IPS-11a (cell line): ENCODE measurements at regions not wholly inside any gene's neighbourhood (a gene's known extent, or its start where the extent isn't known, plus 50 kb on each side); places are given as distances from the start of the nearest gene placed in this dataset.

ENCODE experiments used
- H3K4me3 ChIP-seq: one replicate; pipeline ENCODE4 v1.5.1; 2013; ENCODE audit warnings: low read depth, low read length, control low read depth

DNA sequence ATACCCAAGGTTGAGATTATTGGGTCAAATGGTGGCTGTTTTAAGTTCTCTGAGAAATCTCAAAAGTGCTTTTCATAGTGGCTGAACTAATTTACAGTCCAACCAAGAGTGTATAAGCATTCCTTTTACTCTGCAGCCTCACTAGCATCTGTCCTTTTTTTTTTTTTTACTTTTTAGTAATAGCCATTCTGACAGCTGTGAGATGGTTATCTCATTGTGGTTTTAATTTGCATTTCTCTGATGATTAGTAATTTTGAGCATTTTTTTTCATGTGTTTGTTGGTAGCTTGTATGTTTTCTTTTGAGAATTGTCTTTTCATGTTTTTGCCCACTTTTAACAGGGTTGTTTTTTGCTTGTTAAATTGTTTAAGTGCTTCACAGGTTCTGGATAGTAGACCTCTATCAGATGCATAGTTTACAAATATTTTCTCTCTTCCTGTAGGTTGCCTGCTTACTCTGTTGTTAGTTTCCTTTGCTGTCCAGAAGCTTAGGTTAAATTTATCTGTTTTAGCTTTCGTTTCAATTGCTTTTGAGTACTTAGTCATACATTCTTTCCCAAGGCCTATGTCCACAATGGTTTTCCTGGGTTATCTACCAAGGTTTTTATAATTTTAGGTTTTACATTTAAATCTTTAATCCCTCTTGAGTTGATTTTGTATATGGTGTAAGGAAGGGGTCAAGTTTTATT is 881.3 kb upstream of the SEL1L start:
- no peak overlapping the region for H3K4me3 ChIP-seq

DNA sequence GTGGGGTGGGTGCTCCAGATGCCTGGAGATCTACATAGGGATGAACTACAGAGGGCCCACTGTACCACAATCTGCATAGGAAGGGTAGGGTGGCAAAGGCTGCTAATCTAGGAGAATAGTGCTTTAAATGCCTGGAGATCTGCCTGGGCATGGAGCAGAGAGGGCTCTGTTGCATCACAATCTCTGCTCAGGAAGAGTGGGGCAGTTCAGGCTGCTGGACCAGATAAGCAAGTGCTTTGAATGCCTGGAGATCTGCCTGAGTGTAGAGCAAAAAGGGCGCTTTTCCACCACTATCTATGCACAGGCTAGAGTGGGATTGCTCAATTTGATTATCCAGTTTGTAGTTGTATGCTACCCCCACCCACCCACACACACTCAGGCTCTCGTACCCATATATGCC is 886.3 kb upstream of the SEL1L start:
- no peak overlapping the region for H3K4me3 ChIP-seq

DNA sequence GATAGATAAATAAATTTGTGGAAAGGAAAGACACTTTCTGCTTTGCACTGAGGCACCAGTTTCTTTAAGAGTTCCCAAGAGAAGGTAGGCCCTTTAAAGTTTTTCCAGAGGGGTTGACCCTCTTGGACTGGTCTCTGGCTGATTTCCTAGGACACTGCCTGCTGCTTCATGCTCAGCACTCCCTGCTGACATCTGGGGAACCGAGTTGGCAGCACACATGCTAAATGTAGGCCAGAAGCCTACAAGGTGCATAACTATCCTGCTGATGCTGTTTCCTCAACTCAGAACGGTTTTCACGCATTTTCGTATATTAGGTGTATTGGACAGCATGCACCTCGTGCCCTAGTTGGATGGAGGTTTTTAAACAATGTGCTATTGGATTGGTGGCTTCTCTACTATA is 887.2 kb upstream of the SEL1L start:
- H3K4me3 ChIP-seq, result no peak overlapping the region

DNA sequence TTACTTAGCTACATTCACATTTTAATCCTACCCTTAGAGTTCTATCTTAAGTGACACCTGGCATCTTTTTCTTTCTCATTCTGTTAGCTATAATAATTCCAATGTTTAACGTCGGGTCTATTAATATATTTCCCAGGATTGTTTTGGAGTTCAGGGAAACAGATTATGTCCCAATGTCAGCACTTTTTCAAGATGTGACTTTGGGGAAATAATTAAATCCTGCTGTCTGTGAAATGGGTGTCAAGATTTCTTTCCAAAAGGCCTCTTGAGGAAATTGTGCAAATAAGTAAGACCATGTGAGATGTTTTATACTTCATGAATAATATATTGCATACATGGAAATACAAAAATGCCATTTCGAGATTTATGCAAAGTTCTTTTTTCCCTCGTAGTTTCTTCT is 887.6 kb upstream of the SEL1L start:
- H3K4me3 ChIP-seq, result no peak overlapping the region

DNA sequence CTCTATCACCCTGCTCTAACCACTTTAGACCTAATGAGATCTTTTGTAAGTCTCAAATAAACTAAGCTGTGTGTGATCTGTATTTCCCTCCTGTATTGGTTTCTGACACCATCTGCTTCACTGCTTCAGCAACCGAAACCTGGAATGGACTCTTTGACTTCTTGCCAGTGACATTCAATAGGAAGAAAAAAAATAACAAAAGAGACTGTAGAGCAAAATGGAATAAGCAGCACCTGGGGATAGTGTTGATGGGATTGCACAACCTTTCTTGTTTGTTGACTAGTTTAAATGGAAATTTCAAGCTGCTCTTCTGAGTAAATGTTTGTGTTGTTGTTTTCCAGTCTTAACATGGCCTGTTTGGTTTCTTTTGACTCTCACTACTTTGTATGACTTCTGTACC is 888.6 kb upstream of the SEL1L start:
- H3K4me3 ChIP-seq, result no peak overlapping the region

DNA sequence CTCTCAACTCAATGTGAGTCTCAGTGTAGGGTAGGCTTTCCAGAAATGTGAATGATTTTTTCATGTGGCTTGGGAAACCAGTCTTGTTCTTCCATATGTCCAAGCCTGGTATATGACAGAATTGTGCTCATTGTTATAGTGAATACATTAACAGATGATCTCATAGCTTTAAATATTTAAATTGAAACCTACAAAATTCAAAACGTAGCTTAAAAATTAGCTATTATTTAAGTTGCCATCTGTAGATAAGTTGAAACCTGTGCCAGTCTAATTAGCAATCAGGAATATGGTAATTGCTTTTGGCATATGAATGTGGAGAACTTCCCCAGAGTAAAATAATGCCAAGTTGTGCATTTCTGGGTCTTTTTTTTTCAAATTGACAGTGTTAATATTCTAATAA is 891.6 kb upstream of the SEL1L start:
- H3K4me3 ChIP-seq, result no peak overlapping the region

DNA sequence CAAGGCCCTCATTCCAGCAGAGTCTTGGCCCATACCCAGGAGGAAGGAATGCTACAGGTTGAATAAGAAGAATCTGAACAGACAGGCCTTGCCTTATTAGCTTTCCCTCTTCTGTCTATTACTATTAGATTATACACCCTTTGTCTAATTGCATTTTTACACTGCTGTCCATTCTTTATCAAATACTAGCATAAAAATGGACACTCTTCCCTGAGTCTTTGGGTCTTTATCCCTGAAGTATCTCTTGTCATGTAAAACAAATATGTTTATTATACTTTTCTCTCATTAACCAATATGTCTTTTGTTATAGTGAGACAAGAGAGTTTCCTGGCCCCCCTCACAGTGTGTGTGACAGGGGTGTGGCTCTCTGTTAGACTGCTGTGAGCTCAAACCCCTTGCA is 897.4 kb upstream of the SEL1L start:
- no peak overlapping the region for H3K4me3 ChIP-seq

DNA sequence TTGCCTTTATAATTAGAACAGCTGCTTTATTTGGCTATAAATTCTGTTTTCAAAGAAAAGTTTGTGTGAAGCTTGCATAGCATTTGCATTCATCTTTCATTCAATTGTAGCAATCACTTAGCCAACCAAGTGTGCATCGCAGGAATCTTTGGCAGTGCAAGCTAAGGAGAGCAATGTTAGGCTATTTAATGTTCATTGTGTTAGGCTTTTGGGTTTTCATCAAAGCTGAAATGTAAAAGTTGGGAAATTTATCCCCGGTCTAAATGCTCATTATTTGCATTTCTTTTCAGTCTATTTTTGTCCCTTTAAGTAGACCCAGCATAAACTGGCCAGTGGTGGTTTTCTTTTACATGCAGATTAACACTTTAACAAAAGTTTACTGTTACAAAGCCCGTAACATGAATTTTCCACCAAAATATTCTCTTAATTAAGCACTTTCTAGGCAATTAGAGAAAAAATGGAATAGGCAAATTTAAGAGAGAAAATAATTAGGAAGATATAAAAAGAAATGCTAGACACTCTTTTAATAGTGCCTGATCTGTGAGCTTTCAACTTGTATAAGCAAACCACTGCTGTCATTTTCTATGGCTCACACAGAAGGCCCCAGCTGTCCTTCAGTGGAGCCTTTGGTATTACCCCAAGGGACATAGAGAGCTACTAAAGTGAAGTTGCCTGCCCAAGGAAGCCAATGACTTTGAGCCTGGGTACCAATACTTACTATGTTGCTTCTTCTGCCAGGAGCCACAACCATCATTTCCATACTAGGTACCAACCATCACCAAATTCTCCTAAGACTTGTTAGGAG is 898.9 kb upstream of the SEL1L start:
- H3K4me3 ChIP-seq, result no peak overlapping the region

DNA sequence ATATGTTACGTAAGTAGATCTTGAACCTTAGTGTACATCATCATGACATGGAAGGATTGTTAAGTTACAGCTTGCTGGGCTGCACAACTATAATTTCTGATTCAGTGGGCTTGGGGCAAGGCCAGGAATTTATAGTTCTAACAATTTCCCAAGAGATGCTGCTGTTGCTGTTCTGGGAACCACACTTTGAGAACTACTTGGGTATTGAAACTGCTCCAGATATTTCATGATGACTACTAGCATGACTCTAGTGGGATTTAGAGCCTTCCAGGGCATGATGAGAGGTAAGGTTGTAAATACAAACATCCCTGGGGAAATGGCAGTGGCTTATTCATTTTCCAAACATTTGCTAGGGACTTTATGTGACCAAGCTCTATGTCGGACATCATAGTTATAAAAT is 904.8 kb upstream of the SEL1L start:
- H3K4me3 ChIP-seq, result no peak overlapping the region

DNA sequence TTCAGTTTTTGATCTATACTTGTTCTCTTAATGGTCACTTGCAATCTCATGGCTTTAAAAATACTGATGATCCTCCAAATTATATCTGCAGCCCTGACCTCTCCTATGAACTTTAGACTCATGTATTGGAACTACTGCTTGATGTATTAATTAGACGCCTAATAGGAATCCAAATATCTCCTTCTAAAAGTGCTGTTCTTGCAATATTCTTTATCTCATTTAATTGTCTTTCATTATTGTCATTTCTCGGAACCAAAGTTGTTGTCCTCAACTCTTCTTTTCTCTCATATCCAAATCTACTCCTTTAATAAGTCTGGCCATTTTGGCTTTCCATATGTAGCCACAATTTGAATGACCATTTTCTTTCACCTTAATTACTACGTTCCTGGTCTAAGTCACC is 907.6 kb upstream of the SEL1L start:
- H3K4me3 ChIP-seq, result no peak overlapping the region

DNA sequence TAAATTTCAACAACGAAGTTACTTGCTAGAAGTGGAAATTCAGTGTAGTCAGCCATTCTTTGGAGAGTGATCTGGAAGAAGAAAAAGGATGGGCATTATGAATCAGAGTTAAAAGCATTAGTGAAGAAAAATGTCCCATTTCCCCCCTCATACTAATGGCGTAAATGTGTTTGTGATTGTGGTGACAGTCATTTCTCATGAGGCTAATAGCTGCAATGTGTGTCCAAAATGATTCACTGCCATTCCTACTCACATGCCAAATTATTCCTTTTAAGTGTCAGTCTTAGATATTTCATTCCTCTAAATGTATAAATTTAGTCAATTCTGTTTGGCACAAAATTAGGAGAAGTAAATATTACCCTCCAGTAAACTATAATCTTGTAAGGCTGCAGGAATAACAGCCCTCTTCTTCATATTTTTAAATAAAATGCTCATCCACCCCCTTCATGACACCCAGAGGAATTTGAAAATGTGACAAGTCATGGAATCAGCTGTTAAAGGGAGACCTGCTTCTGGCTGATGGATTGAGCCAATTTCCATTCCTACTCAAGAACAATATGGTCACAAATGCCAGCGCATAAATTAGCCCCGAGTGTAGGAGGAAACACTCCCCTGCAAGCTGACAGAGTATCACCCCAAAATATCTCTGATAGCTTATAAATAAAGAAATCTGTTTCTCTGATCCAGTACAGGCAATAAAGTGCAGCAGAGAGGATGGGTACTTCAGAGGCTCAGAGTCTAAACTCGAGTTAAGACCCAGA is 912.3 kb upstream of the SEL1L start:
- H3K4me3 ChIP-seq, result no peak overlapping the region

DNA sequence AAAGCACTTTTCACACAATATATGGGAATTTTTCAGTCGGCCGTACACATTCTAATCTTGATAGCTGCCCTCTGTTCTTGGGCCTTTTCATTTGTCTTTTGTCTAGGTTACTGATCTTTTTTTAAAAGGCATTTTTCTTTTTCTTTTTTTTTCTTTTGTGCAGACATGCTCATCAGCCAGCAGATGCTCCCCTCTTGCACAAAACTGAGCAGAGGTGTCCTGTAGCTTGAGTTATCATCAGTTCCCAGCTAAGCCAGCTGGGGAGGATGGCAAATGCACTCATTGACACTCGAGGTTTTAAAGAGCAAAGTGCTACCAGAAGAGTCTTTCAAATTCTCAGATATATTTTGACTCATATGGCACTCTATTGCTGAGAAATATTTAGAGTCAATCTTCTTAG is 913.9 kb upstream of the SEL1L start:
- no peak overlapping the region for H3K4me3 ChIP-seq

DNA sequence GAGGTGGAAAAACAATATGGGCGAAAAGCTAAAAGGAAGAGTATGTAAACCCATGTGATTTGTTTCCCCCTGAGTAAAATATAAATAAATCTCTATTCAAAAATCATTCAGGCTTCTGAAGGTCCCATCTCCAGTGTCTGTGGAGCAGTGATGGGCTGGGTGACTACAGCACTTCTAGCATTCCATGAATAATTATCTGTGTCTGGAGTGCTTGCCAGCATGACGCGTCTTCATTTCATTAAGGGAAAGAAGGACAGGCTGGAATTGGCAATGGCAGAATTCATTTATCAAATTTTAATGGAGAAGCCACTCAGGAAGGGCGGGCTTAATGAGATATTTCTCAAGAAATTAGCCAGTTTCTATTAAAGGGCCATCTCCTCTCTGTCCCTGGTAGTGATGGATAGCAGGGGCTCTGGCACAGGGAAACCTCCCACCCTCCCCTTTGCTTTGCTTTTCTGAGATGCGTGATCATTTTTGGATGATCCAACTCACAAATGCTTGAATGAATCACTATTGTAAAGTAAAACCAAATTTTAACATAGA is 916.3 kb upstream of the SEL1L start:
- no peak overlapping the region for H3K4me3 ChIP-seq

DNA sequence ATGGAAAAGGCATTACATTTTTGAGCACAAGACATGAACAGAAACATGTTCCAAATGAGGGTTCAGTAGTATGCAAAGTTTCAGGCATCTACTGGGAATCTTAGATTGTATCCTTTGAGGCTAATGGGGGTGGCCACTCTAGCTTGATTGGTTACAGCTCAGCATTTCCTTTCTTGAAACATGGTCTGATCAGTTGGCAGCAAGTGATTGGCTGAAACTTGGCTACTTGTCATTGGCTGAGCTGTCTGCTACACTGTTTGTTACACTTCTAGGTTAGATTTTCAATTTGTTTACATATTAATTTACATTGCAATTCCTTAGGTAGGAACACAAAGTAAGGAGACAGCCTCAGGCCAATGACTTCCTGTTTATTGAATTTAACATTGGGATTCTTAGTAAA is 918.0 kb upstream of the SEL1L start:
- H3K4me3 ChIP-seq, result no peak overlapping the region

DNA sequence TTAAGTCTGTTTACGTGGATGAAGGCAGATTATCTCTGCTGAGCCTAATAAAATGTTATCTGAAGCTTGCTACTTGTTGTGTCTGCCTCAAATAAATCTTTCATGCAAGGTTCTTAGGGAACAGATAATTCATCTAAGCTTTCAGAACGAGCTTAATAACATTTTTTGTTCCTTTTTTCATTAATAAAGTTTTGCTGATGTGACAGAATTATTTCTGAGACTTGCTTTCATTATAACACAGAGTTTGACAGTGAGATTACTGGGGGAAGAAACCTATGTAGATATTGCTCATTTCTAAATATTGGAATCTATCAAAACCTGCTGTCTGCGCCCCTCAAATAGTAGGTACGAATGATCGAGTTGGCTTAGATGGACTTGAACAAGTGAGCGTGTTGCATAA is 948.7 kb upstream of the SEL1L start:
- no peak overlapping the region for H3K4me3 ChIP-seq

DNA sequence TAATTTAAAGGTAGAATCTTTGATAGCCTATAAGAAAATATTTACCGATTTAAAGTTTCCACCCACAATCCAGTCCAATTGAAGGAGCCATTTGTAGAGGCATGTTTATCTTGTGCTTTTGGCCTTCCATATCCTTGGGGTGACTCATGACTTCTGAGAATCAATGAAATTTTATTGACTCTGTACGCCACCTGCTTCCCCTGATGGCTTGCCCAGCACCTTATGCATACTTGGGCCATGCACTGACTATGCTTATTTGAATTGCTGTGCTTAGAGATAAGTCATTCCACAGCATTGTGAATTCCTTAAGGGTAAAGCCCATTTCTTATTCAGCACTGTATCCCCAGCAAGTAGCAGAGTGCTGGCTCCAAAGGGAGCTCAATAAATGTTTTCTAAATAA is 954.8 kb upstream of the SEL1L start:
- no peak overlapping the region for H3K4me3 ChIP-seq

DNA sequence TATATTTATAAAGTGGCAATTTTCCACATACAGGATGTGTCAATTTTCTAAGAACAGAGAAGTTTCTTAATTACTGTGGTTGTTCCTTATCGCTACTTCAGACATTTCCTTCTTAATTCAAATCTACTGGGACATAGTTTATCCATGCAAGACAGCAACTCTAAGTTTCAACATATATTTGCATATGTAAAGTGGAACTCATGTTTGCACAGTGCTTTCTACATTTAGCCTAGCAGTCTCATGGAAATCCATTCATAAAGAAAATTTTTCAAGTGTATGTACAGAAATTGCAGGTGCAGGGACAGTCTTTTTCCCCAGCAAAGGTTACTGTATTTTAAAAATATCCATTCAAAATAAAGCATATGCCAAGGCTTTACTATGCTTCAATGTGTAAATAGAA is 956.7 kb upstream of the SEL1L start:
- H3K4me3 ChIP-seq, result no peak overlapping the region

DNA sequence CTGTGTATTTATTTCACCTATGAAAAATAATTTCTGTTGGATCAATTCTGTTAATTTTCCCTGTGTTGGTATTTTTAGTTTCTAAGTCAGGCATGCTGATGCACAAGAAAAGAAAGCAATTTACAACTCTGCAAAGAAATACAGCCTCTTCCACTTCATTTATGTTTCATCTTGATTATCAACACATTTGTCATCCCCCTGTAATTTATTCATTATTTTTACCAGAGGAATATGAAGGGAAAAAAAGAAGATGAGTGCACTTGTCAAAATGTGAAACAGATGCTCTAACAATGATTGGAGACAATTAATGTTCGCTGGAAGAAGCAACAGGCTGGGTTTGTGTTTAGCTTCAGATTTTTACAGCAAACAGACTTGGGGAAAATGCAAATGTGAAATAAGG is 958.5 kb upstream of the SEL1L start:
- H3K4me3 ChIP-seq, result no peak overlapping the region

DNA sequence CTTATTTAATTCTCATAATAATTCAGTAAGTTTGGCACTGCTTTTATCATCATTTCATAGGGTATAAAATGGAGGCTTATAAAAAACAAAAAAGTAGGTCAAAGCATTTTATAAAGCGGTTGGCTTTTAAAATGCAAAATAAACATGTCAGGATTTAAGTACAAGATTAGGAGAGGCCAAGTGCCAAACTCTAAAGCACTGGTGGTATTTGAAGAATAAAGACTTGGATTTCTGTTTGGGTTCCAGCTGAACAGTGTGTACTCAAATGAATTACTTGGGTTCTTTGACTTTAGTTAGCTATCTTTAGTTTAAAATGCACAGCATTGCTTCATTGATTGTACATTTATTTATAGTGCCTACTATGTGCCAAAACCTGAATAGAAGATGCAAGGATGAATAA is 966.6 kb upstream of the SEL1L start:
- H3K4me3 ChIP-seq, result no peak overlapping the region

DNA sequence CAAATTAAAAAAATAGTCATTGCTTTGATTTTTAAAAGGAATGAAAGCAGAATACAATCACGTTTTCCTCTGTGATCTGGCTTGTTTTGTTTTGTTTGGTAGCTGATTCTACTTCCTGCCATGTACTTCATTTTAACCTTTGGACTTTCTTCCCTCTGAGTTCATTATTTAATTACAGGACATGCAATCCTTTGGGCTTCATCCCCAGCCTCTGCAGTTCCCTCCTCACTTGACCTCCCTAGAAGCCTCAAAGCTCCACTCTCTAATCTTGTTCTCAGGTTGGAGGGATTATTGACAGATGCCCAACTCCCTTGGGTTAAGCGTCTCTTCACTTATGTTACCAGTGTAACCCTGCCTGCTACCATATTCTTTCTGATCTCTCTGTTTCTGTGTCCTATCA is 967.9 kb upstream of the SEL1L start:
- no peak overlapping the region for H3K4me3 ChIP-seq

DNA sequence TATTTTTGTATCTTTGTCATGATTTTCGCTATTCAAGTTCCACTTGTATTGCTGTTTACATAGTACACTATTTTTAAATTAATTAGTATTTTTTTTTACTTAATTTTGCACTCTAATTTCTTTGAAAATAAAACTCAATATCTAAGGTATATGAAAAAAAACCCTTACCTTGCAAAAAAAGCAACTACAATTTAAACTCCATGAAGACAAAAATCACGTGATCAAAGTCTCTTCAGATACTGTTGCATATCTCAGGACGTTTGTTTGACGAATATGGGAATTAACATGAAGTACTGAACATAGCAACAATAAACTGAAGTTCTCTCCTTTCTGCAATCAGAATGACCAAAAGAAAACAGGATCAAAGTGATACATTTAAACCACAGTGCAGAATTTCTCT is 968.4 kb upstream of the SEL1L start:
- no peak overlapping the region for H3K4me3 ChIP-seq

DNA sequence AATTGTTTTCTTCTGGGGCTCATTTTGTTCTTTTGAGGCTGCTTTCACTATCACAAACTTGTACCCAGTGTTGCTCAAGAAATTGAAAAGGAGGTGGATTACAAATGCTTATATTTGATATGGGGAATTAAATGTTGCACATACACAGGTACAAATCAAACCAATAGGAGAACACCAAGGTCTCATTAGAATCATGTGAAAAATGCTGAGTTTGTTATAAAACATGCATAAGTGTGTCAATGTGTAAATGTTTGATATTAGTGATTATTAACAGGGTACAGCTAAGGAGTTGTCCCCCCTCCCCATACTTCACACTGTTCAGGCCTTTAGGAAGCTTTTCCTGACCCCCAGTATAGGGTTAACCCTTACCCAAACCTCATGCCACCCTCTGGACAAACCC is 971.2 kb upstream of the SEL1L start:
- H3K4me3 ChIP-seq, result no peak overlapping the region
